Stimulated activated CD4-positive, alpha-beta T cell treated with anti-CD3 and anti-CD28 coated beads, Interleukin-1b, Interleukin-23, amount 100 ng/mL, for 4 hours (primary cell): ENCODE measurements at regions not wholly inside any gene's neighbourhood (a gene's known extent, or its start where the extent isn't known, plus 50 kb on each side); places are given as distances from the start of the nearest gene placed in this dataset.

Experiments used
- DNase-seq, 2 donors: peaks; one replicate each; pipeline ENCODE4 v3.0.0-alpha.2; 2020; ENCODE audit warnings: low read depth in 2 of 2

GRCh38 chr20:60240986-60241385, 282.8 kb downstream of the CDH26 start:
- no peak for DNase-seq

GRCh38 chr20:60242836-60243505, 284.7 kb downstream of the CDH26 start:
- no peak for DNase-seq

GRCh38 chr20:60244373-60245146, 286.3 kb downstream of the CDH26 start:
- DNase-seq: no peak

GRCh38 chr20:60246751-60247150, 288.5 kb downstream of the CDH26 start:
- no peak for DNase-seq

- no peak for DNase-seq
These were observed 291.2 kb downstream of the CDH26 start for GRCh38 chr20:60249436-60249835.

DNA sequence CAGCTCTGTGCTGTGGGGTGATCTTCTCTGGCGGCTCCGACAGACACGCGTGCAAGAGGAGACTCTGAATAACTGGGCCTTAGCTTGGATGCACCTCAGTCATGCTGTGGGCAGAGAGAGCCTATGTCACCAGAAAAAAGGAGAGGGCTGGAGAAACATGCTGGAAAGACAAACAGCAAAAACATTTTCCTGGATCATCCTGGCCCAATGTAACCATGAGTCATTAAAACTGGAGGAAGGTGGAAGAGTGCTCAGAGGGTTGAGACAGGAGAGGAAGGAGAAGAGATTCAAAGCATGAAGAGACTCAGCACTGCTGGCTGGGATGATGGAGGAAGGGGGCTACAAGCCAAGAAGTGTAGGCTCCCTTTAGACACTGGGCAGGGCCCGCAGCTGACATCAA, 292.0 kb downstream of the CDH26 start:
- no peak for DNase-seq

DNA sequence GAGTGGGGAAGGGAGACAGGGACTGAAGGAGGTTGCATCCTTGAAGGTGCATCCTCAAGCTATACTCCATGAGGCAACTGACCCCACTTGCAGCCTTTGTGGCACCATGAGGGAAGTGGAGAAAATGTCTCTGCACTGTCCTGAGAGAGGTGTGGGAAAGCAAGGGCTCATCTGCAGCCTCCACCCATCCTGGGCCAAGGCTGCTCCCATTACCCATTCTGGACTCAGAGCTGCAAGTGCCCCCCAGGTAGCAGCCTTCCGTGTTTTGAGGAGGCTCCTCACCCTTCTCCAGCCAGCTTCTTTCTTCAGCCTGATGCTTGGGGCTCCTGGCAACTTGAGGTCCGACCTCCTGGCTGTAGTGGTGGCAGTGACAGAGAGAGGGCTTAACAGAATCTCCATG, 294.6 kb downstream of the CDH26 start:
- DNase-seq: no peak

DNA sequence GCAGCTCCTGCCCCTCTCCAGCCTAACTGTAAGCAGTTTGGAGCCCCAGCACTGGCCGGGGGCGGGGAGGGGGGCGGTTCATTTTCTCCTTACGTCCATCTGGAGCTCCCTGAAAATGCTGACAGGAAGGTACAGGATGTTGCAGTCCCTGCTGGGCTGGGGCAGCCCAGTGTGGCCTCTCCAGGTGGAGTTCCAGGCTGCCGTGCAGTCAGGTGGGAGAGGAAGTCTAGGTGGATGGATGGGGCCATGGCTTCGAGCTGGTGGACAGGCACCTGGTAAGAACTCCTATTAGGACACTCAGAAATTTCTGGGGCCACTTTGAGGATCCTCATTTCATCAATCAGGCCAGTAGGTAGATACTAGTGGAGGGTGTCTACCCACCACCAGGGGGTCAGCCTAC, 295.2 kb downstream of the CDH26 start:
- no peak for DNase-seq

DNA sequence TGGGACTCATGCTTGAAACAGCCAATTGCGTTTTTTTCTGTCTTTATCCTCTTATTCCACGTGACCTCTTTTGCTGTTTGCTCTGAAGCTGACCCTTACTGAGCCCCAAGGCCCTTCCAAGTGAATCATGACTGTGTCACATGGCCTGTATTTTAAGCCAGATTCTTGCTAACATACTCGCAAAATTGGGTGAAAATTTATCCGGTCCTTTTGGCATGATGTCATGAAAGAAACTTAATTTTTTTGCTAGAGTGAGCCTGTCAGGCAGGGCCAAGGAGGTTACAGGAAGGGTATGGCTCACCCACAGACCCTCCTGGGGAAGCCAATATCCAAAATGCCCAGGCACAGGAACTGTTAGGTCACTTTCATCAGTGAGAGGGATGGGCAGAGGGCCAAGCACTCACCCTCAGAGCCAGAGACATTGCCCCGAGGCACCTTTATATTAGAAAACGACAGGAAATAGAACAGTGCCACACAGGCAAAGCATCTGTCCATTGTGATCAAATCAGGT, 296.7 kb downstream of the CDH26 start:
- DNase-seq: no peak

DNA sequence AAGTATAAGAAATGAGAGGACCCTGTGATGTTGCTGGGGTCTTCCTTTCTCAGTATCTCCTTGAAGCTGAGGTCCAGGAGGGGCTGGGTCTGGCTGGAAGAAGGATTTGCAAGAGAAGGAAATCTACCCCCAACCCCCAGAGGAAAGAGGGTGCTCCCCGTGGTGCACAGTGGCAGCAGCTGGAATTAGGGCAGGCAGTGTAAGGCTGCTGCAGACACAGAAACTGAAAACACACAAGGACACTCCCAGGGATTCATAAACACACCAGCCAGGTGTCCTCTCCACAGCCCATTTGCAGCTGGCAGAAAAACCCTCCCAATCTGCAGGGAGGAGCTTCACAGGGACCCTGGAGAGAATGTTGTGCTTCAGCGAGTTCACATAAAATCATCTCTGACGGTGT, 297.2 kb downstream of the CDH26 start:
- no peak for DNase-seq

GRCh38 chr20:60255866-60256265, 297.6 kb downstream of the CDH26 start:
- no peak for DNase-seq

DNA sequence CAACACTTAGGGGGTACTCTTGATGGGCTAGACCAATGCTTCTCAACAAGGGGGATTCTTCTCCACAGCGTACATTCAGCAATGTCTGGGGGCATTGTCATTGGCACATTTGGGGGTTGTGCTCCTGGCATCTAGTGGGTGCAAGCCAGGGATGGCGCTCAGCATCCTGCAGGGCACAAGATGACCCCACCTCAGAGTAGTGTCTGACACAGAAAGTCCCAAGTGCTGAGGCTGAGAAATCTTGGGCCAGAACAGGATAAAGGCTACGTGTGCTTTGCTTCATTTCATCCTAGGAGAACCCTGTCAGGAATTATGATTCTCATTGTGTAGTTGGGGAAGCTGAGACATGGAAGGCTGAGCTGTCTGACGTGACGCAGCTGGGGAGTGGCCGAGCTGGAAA, 298.6 kb downstream of the CDH26 start:
- no peak for DNase-seq

- DNase-seq: no peak
These were observed 299.4 kb downstream of the CDH26 start for GRCh38 chr20:60257671-60258070.

GRCh38 chr20:60258255-60258863, 300.1 kb downstream of the CDH26 start:
- DNase-seq: no peak

DNA sequence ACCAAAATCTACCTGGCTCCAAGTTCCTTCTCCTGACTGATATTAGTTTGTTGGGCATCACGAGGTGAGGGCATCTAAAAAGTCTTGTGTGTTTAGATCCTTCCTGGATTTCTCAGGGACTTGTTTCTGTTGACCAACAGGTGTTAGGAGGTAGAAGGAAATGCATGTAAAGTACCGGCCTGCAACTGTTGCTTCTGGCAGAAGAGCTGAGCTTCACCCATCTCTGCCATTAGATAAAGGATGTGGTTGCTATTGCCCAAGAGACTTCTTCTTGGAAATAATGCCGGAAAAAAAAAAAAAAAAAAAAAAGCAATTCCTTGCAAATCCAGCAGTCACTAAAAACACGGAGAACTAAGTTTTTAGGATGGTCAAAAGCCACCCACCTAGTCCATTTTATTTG, 303.1 kb downstream of the CDH26 start:
- DNase-seq: no peak

DNA sequence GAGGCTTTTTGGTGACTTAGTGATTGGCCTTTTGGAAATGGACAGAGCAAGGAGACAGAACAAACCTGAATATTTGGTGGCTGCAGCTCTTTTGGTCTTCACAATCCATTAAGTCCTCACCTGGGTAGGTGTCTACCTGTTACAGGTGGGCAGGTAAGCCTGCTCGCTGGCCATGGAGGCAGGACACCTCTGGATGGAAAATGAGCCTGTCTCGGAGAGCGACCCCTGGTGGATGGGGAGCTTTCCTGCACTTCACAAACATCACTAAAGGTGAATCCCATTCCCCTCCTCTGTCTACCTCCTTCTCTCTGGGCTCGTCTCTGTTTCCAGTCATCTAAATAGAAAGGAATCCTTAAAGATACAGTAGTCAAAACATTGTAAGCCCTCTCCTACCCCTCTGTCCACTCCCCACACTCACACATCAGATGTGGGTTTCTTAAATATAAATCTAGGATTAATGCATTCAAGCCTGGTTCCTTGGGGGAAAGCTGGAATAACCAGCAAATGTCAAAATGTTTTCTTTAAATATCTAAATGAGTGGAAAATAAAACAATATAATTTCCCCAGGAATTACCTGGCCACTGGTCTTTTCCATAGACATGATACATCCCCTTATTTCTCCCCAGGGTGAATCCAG, 304.9 kb downstream of the CDH26 start:
- DNase-seq: peak; percentile 29 to 37

DNA sequence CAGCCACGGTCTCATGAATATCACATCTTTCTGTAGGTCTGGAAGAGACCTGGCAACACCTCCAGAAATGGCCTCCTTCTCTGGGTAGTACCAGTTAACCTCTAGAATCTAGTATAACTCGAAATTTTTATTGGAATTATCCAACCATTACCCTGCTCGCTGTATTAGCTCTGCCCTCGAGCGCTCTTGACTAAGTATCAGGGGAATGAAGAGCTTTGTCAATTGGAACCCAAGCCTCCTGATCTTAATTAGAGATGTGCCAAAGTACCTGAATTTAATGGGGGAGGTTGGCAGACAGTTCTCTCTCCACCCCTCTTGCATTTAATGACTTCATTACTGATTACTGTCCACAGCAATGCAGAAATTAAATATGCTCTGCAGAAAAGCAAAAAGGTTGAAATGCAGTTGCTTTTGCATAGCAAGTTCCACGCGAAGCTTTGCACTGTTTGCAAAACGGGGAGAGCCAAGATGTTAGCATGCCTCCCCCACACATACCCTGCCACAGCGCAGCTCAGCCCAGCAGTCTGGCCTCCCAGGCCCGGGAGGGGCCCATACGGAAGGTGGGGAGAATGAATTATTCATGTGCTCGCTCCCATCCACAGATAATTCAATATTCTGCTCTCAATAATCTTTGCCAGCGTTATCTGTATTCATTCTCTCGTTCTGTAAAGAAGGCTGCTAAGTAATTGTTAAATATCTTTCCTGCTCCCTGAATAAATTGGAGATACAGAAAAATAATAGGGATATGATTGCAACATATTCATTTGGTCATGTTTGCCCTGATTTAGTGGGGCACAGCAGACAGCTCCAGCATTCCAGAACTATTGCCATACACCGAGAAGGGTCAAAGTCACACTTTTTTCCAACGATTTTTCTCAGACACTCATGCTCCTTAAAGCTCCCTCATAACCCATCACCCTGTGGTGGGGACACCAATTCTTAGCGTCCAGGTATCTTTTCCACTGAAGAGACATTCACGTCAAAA, 305.8 kb downstream of the CDH26 start:
- DNase-seq: no peak

- no peak for DNase-seq
These were observed 308.1 kb downstream of the CDH26 start for GRCh38 chr20:60266177-60266823.

- DNase-seq: no peak
These were observed 310.3 kb downstream of the CDH26 start for GRCh38 chr20:60268491-60268890.

DNA sequence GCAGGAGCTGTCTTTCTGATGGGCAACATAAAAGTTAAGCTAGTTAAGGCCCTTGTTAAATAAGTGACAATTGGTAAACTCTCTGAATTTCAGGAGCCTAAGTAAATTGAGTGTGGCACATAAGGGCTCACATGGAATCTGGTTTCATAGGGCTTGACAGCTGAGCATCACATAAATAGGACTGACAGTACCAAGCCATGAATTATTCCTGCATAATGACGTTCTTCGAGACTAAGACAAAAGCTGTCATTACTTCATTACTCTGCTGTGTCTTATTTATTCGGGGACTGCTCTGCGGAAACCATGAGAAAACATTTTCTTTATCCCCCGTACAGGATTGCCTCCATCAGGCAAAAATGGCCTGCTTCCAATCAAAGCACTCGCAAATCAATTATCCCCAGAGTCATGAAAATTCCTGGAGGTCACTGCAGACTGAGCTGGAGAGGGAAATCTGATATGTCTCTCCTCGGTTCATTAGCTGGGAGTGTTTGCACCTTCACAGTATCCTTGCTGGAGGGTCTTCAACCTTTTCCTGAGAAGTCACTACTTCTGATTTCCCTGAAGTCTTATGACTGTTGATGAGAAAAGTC, 311.4 kb downstream of the CDH26 start:
- no peak for DNase-seq
